ENCODE measurements at regions not wholly inside any gene's neighbourhood (a gene's known extent, or its start where the extent isn't known, plus 50 kb on each side); places are given as distances from the start of the nearest gene placed in this dataset.

DNA sequence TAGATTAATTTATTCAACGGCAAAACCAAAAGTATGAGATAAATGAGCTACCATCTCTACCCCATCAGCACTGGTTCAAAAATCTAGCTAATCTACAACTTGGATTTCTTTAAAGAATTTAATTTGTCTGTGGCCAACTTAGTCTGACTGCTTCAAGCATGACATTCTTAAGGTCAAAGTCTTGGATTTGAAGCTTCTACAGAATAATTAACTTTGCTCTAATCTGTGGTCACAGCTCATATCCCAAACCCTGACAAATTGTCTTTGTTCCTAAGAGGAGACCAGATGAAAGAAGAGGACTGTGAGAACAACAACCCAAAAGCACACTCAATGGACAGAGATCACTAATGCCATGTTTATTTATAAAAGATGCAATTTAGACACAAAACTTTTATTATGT, 166.9 kb upstream of the EPHA7 start:
- WGBS, 2 donors = 62 to 87% methylated on average over 1 of the region's 1 CpG
- H3K9me3 ChIP-seq (ENCODE audit: control insufficient read depth in 4 of 4, insufficient read depth in 3 of 4, low read length in 3 of 4) = no peaks in the 10 kb centered on the region
- no peak overlapping the region for H3K4me3 ChIP-seq
- no peak overlapping the region for H3K27ac ChIP-seq (ENCODE audit: low read depth in 1 of 2, low read length in 1 of 2)
- no peak overlapping the region for H3K9ac ChIP-seq (ENCODE audit: insufficient read depth in 1 of 2, low read length in 2 of 2)
- ATAC-seq (ENCODE audit: insufficient read depth, low FRiP score) (no peak), DNase-seq (no peak)
- no peaks in the 10 kb centered on the region for H3K36me3 ChIP-seq (ENCODE audit: control insufficient read depth in 4 of 4, insufficient read depth in 4 of 4, low read length in 4 of 4)
- H3K4me1 ChIP-seq (ENCODE audit: control insufficient read depth in 5 of 5, insufficient read depth in 5 of 5, low read length in 5 of 5) = peaks cover 0 to 2% (median 0%) of the 10 kb centered on the region in 5 donors
- H3K27me3 ChIP-seq (ENCODE audit: control insufficient read depth in 3 of 3, insufficient read depth in 3 of 3, low read length in 2 of 3) = peaks cover 0 to 2% (median 0%) of the 10 kb centered on the region in 3 donors
- TF ChIP-seq, protein P1, sequence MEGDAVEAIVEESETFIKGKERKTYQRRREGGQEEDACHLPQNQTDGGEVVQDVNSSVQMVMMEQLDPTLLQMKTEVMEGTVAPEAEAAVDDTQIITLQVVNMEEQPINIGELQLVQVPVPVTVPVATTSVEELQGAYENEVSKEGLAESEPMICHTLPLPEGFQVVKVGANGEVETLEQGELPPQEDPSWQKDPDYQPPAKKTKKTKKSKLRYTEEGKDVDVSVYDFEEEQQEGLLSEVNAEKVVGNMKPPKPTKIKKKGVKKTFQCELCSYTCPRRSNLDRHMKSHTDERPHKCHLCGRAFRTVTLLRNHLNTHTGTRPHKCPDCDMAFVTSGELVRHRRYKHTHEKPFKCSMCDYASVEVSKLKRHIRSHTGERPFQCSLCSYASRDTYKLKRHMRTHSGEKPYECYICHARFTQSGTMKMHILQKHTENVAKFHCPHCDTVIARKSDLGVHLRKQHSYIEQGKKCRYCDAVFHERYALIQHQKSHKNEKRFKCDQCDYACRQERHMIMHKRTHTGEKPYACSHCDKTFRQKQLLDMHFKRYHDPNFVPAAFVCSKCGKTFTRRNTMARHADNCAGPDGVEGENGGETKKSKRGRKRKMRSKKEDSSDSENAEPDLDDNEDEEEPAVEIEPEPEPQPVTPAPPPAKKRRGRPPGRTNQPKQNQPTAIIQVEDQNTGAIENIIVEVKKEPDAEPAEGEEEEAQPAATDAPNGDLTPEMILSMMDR (IDR thresholded peaks at IDR 0.05; ENCODE audit: control extremely low read depth, extremely low read depth) = no peak

DNA sequence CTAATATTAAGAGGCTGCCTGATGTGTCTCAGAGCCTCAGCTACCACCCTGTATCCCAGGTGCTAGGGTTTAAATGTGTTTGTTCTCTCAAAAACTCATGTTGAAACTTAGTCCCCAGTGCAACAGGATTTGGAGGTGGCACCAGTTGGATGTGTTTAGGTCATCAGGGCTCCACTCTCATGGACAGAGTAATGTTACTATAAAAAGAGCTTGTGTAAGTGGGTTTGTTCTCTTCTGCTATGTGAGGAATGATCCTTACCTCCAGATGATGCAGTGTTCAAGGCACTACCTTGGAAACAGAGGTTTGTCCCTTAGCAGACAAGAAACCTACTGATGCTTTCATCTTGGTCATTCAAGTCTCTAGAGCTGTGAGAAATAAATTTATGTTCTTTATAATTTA, 164.9 kb upstream of the EPHA7 start:
- Histone ChIP-seq H3K9me3 (ENCODE audit: control insufficient read depth in 4 of 4, insufficient read depth in 3 of 4, low read length in 3 of 4) (no peaks in the 10 kb centered on the region), H3K27ac (ENCODE audit: low read depth in 1 of 2, low read length in 1 of 2) (no peak overlapping the region), H3K9ac (ENCODE audit: insufficient read depth in 1 of 2, low read length in 2 of 2) (no peak overlapping the region), H3K36me3 (ENCODE audit: control insufficient read depth in 4 of 4, insufficient read depth in 4 of 4, low read length in 4 of 4) (no peaks in the 10 kb centered on the region), H3K4me1 (ENCODE audit: control insufficient read depth in 5 of 5, insufficient read depth in 5 of 5, low read length in 5 of 5) (no peaks in the 10 kb centered on the region), H3K27me3 (ENCODE audit: control insufficient read depth in 3 of 3, insufficient read depth in 3 of 3, low read length in 2 of 3) (peaks cover 0 to 2% (median 0%) of the 10 kb centered on the region in 3 donors), H3K4me3 (no peak overlapping the region)
- TF ChIP-seq, protein P1 (IDR thresholded peaks at IDR 0.05; ENCODE audit: control extremely low read depth, extremely low read depth) = no peak
- DNase-seq (no peak), ATAC-seq (ENCODE audit: insufficient read depth, low FRiP score) (no peak)

- peaks cover 0 to 9% (median 0%) of the 10 kb centered on the region in 5 donors for H3K4me1 ChIP-seq (ENCODE audit: control insufficient read depth in 5 of 5, insufficient read depth in 5 of 5, low read length in 5 of 5)
- ATAC-seq (ENCODE audit: insufficient read depth, low FRiP score) (no peak), DNase-seq (no peak)
- 76 to 77% methylated on average over 4 of the region's 4 CpGs for WGBS, 2 donors
- no peak overlapping the region for H3K9ac ChIP-seq (ENCODE audit: insufficient read depth in 1 of 2, low read length in 2 of 2)
- H3K9me3 ChIP-seq (ENCODE audit: control insufficient read depth in 4 of 4, insufficient read depth in 3 of 4, low read length in 3 of 4) = no peaks in the 10 kb centered on the region
- H3K27ac ChIP-seq (ENCODE audit: low read depth in 1 of 2, low read length in 1 of 2) = no peak overlapping the region
- TF ChIP-seq, protein P1 (IDR thresholded peaks at IDR 0.05; ENCODE audit: control extremely low read depth, extremely low read depth) = no peak
- H3K36me3 ChIP-seq (ENCODE audit: control insufficient read depth in 4 of 4, insufficient read depth in 4 of 4, low read length in 4 of 4) = no peaks in the 10 kb centered on the region
- H3K27me3 ChIP-seq (ENCODE audit: control insufficient read depth in 3 of 3, insufficient read depth in 3 of 3, low read length in 2 of 3) = no peaks in the 10 kb centered on the region
- no peak overlapping the region for H3K4me3 ChIP-seq
These were observed 162.0 kb upstream of the EPHA7 start for GRCh38 chr6:93581371-93581770.

- no peaks in the 10 kb centered on the region for H3K27me3 ChIP-seq (ENCODE audit: control insufficient read depth in 3 of 3, insufficient read depth in 3 of 3, low read length in 2 of 3)
- H3K9me3 ChIP-seq (ENCODE audit: control insufficient read depth in 4 of 4, insufficient read depth in 3 of 4, low read length in 3 of 4) = no peaks in the 10 kb centered on the region
- WGBS, 2 donors = 44 to 48% methylated on average over 2 of the region's 2 CpGs
- H3K36me3 ChIP-seq (ENCODE audit: control insufficient read depth in 4 of 4, insufficient read depth in 4 of 4, low read length in 4 of 4) = no peaks in the 10 kb centered on the region
- DNase-seq (no peak), ATAC-seq (ENCODE audit: insufficient read depth, low FRiP score) (no peak)
- H3K27ac ChIP-seq (ENCODE audit: low read depth in 1 of 2, low read length in 1 of 2) = no peak overlapping the region
- H3K4me3 ChIP-seq = no peak overlapping the region
- no peak overlapping the region for H3K9ac ChIP-seq (ENCODE audit: insufficient read depth in 1 of 2, low read length in 2 of 2)
- H3K4me1 ChIP-seq (ENCODE audit: control insufficient read depth in 5 of 5, insufficient read depth in 5 of 5, low read length in 5 of 5) = peaks cover 0 to 9% (median 0%) of the 10 kb centered on the region in 5 donors
- TF ChIP-seq, protein P1 (IDR thresholded peaks at IDR 0.05; ENCODE audit: control extremely low read depth, extremely low read depth) = no peak
These were observed 161.1 kb upstream of the EPHA7 start for GRCh38 chr6:93580446-93580845.
